ENCODE measurements at regions not wholly inside any gene's neighbourhood (a gene's known extent, or its start where the extent isn't known, plus 50 kb on each side); places are given as distances from the start of the nearest gene placed in this dataset.

DNA sequence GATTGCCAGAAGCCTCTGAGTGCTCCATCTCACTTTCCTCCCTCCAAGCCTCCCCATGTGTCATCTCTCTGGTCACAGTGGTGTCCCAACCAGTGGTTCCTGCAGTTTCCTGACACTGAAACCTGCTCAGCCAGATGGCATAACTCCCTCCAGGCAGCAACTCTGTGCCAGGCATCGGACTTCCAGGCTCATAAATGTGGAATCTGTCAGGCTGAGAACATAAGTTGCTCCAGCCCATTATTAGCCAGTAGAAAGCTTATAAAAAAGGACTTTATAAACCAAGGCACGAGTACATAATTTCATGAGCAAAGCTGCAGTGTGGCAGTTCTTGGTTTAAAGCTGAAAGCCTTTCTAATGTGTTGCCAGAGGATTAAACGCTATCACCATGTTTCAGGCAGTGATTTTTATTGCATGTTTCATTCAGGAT is 194.3 kb downstream of the DACT1 start:
- Histone ChIP-seq H3K4me1 (no peaks in the 10 kb centered on the region), H3K4me3 (no peak overlapping the region), H3K36me3 (no peaks in the 10 kb centered on the region), H3K27ac (replicated peaks) (no peak overlapping the region), H3K27me3 (ENCODE audit: low read depth) (no peaks in the 10 kb centered on the region), H3K9me3 (replicated peaks) (peaks cover 4% of the 10 kb centered on the region)
- no peak for DNase-seq
- intact Hi-C loops (cut with micrococcal nuclease) = no loop called here
- TF ChIP-seq, protein P1, sequence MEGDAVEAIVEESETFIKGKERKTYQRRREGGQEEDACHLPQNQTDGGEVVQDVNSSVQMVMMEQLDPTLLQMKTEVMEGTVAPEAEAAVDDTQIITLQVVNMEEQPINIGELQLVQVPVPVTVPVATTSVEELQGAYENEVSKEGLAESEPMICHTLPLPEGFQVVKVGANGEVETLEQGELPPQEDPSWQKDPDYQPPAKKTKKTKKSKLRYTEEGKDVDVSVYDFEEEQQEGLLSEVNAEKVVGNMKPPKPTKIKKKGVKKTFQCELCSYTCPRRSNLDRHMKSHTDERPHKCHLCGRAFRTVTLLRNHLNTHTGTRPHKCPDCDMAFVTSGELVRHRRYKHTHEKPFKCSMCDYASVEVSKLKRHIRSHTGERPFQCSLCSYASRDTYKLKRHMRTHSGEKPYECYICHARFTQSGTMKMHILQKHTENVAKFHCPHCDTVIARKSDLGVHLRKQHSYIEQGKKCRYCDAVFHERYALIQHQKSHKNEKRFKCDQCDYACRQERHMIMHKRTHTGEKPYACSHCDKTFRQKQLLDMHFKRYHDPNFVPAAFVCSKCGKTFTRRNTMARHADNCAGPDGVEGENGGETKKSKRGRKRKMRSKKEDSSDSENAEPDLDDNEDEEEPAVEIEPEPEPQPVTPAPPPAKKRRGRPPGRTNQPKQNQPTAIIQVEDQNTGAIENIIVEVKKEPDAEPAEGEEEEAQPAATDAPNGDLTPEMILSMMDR (IDR thresholded peaks at IDR 0.05; ENCODE audit: borderline replicate concordance) = no peak

DNA sequence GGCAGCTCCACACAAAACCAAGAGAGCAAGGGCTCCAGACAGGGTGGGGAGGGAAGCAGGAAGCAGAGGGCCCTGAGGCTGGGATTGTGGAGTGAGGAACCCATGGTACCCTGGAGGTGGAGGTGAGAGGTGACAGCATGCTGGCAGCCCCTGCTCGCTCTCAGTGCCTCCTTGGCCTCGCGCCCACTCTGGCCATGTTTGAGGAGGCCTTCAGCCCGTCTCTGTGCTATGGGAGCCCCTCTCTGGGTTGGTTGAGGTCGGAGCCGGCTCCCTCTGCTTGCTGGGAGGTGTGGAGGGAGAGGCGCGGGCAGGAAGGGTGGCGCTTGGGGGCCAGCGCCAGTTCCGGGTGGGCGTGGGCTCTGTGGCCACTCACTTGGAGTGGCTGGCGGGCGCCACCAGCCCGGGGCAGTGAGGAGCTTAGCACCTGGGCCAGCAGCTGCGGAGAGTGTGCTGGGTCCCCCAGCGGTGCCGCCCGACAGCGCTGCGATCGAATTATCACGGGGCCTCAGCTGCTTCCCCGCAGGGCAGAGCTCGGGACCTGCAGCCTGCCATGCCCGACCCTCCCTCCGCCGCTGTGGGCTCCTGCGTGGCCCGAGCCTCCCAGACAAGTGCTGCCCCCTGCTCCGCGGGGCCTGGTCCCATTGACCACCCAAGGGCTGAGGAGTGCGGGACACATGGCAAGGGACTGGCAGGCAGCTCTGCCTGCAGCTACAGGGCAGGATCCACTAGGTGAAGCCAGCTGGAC is 196.0 kb downstream of the DACT1 start:
- Histone ChIP-seq H3K4me3 (no peak overlapping the region), H3K9me3 (replicated peaks) (no peaks in the 10 kb centered on the region), H3K27me3 (ENCODE audit: low read depth) (no peaks in the 10 kb centered on the region), H3K27ac (replicated peaks) (no peak overlapping the region), H3K4me1 (no peaks in the 10 kb centered on the region), H3K36me3 (no peaks in the 10 kb centered on the region)
- intact Hi-C loops (cut with micrococcal nuclease) = no loop called here
- DNase-seq = no peak
- TF ChIP-seq, protein P1 (IDR thresholded peaks at IDR 0.05; ENCODE audit: borderline replicate concordance) = no peak

- Histone ChIP-seq H3K27me3 (ENCODE audit: low read depth) (no peaks in the 10 kb centered on the region), H3K4me1 (no peaks in the 10 kb centered on the region), H3K27ac (replicated peaks) (no peak overlapping the region), H3K4me3 (no peak overlapping the region), H3K36me3 (no peaks in the 10 kb centered on the region), H3K9me3 (replicated peaks) (no peaks in the 10 kb centered on the region)
- DNase-seq = no peak
- TF ChIP-seq, protein P1 (IDR thresholded peaks at IDR 0.05; ENCODE audit: borderline replicate concordance) = no peak
- intact Hi-C loops (cut with micrococcal nuclease) = no loop called here
Observed at GRCh38 chr14:58836303-58836974, 198.7 kb downstream of the DACT1 start.

DNA sequence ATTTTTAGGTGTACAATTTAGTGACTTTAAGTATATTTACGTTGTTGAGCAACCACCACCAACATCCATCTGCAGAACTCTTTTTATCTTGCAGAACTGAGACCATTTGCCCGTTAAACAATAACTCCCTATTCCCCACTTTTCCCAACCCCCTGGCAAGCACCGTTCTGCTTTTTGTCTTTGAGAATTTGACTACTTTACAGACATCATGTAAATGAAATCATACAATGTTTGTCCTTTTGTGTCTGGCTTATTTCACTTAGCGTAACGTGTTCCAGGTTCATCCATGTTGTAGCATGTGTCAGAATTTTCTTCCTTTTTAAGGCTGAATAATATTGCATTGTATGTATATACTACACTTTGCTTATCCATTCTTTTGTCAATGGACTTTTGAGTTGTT is 201.5 kb downstream of the DACT1 start:
- Histone ChIP-seq H3K27ac (replicated peaks) (no peak overlapping the region), H3K36me3 (no peaks in the 10 kb centered on the region), H3K9me3 (replicated peaks) (no peaks in the 10 kb centered on the region), H3K4me1 (no peaks in the 10 kb centered on the region), H3K27me3 (ENCODE audit: low read depth) (no peaks in the 10 kb centered on the region), H3K4me3 (no peak overlapping the region)
- DNase-seq = no peak
- TF ChIP-seq, protein P1 (IDR thresholded peaks at IDR 0.05; ENCODE audit: borderline replicate concordance) = no peak
- intact Hi-C loops (cut with micrococcal nuclease) = no loop called here

DNA sequence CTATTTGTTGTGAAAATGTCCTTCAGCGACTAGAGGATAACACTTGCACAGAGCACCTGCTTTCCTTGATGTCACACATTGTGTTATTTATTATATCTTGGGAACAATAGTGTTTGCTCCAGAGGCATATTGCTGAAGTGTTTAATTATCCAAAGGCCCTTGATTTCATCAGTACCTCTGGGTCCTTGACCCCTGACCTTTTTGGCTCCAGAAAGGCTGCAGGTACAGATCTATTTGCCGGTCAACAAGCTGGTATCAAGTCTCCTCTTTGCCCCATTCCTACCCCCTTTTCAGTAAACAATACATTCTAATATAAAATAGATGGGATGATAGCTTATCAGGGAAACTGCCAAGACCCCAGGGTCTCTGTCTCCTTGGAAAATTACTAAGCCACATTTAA is 206.8 kb downstream of the DACT1 start:
- Histone ChIP-seq H3K4me3 (no peak overlapping the region), H3K27me3 (ENCODE audit: low read depth) (no peaks in the 10 kb centered on the region), H3K27ac (replicated peaks) (no peak overlapping the region), H3K9me3 (replicated peaks) (no peaks in the 10 kb centered on the region), H3K4me1 (no peaks in the 10 kb centered on the region), H3K36me3 (no peaks in the 10 kb centered on the region)
- intact Hi-C loops (cut with micrococcal nuclease) = no loop called here
- no peak for DNase-seq
- TF ChIP-seq, protein P1 (IDR thresholded peaks at IDR 0.05; ENCODE audit: borderline replicate concordance) = no peak

Data from left ventricle myocardium inferior (tissue), 1 donor.